ENCODE measurements at regions not wholly inside any gene's neighbourhood (a gene's known extent, or its start where the extent isn't known, plus 50 kb on each side); places are given as distances from the start of the nearest gene placed in this dataset.

DNA sequence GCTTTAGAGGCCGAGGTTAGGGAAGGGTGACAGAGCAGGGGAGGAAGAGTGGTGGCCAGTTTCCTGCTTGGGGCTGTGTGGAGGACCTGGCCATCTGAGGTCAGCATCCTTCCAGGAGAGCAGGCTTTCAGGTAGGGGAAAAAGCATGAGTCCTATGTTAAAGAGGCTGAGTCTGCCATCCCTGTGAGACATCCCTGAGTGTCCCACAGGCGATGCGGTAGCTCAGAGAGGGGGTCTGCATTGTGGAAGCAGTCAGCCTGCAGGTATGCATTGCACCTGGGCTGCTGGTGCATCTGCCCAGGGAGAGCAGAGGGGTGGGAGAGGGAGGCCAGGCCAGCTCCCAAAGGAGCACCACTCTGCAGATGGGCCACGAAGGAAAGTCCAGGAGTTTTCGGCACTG, 282.1 kb upstream of the ZNF32 start:
- Histone ChIP-seq H3K4me3 (no peak overlapping the region), H3K36me3 (no peaks in the 10 kb centered on the region), H3K27me3 (no peaks in the 10 kb centered on the region), H3K4me1 (peaks cover 0 to 12% (median 5%) of the 10 kb centered on the region in 12 donors), H3K27ac (no peak overlapping the region), H3K9me3 (peaks cover 0 to 23% (median 2%) of the 10 kb centered on the region in 12 donors)
- TF ChIP-seq CTCF (IDR thresholded peaks at IDR 0.05) (no peak), POLR2A (IDR thresholded peaks at IDR 0.05) (no peak)
- intact Hi-C loops (cut with DNase I) = no loop called here
- ATAC-seq = no peak
- WGBS, 4 donors = 91 to 99% (median 96%) methylated on average over 5 of the region's 5 CpGs
- DNase-seq = no peak

GRCh38 chr10:43930243-43930642, 281.6 kb upstream of the ZNF32 start:
- ATAC-seq (no peak), DNase-seq (no peak)
- Histone ChIP-seq H3K4me3 (no peak overlapping the region), H3K27ac (no peak overlapping the region), H3K27me3 (no peaks in the 10 kb centered on the region), H3K36me3 (no peaks in the 10 kb centered on the region), H3K9me3 (peaks cover 0 to 18% (median 1%) of the 10 kb centered on the region in 12 donors), H3K4me1 (peaks cover 0 to 12% (median 5%) of the 10 kb centered on the region in 12 donors)
- TF ChIP-seq POLR2A (IDR thresholded peaks at IDR 0.05) = no peak
- TF ChIP-seq CTCF (IDR thresholded peaks at IDR 0.05) = no peak
- intact Hi-C loops (cut with DNase I) = no loop called here
- 88 to 98% (median 95%) methylated on average over 3 of the region's 3 CpGs for WGBS, 4 donors

GRCh38 chr10:43929122-43929521, 280.4 kb upstream of the ZNF32 start:
- intact Hi-C loops (cut with DNase I) = loop anchor here in 6 of 10 donors (5.0 to 10.0 kb wide), 4 partner anchors 78 to 456 kb away; partner anchors contain the start of gene CXCL12 (in 4 of the 6)
- ATAC-seq (no peak), DNase-seq (no peak)
- WGBS, 4 donors = 91 to 93% (median 91%) methylated on average over 5 to 6 of the region's 6 CpGs
- H3K4me3 ChIP-seq = no peak overlapping the region
- H3K27ac ChIP-seq = no peak overlapping the region
- H3K36me3 ChIP-seq = no peaks in the 10 kb centered on the region
- peaks cover 0 to 12% (median 5%) of the 10 kb centered on the region in 12 donors for H3K4me1 ChIP-seq
- H3K9me3 ChIP-seq = peaks cover 0 to 7% (median 0%) of the 10 kb centered on the region in 12 donors
- no peak for TF ChIP-seq CTCF (IDR thresholded peaks at IDR 0.05)
- TF ChIP-seq POLR2A (IDR thresholded peaks at IDR 0.05) = no peak
- no peaks in the 10 kb centered on the region for H3K27me3 ChIP-seq

DNA sequence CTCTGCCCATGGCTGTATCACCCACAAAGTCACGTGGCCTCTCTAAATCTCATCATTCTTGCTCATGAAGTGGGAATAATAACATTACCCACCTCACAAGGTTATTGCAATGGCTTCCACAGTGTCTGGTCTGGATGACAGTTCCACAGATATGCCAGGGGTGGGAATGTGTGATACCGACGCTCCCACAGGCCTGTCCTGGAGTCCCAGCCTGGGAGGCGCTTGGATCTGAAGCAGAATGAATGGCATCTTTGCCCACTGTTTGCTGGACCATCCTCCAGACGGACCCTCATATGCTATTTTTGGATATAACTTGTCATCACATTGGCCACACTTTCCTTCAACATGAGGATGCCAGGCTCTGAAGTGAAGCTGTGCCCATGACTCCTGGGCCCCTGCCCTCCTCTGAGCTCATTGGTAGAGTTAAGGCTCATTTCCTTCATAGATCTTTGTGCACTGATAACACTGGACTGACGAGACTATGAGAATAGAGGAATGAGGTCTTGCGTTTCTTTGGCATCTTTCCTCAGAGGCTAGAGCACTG, 279.8 kb upstream of the ZNF32 start:
- Histone ChIP-seq H3K27ac (peak overlapping the region in 1 of 12 donors; percentile 5), H3K9me3 (peaks cover 0 to under 1% (median 0%) of the 10 kb centered on the region in 12 donors), H3K4me3 (no peak overlapping the region), H3K36me3 (no peaks in the 10 kb centered on the region), H3K27me3 (no peaks in the 10 kb centered on the region), H3K4me1 (peaks cover 0 to 12% (median 5%) of the 10 kb centered on the region in 12 donors)
- intact Hi-C loops (cut with DNase I) = loop anchor here in 6 of 10 donors (5.0 to 10.0 kb wide), 4 partner anchors 79 to 456 kb away; partner anchors contain the start of gene CXCL12 (in 4 of the 6)
- peak; percentile 39 to 68 (median 53) for ATAC-seq
- no peak for TF ChIP-seq CTCF (IDR thresholded peaks at IDR 0.05)
- WGBS, 4 donors = 50 to 67% (median 54%) methylated on average over 7 of the region's 7 CpGs
- no peak for DNase-seq
